Lower lobe of right lung (tissue), 2 donors: ENCODE measurements at regions not wholly inside any gene's neighbourhood (a gene's known extent, or its start where the extent isn't known, plus 50 kb on each side); places are given as distances from the start of the nearest gene placed in this dataset.

Experiments used
- ATAC-seq, 2 donors: fragments of 200-7000 bp; cut with Tn5 transposase; one replicate each; pipeline ENCODE4 v1.9.1; 2020 to 2022; ENCODE audit warnings: mild to moderate bottlenecking in 2 of 2, moderate library complexity in 2 of 2
- DNase-seq: peaks from one replicate; pipeline ENCODE4 v3.0.0-alpha.2; 2020
- H3K27ac ChIP-seq: fragments of 200-600 bp; one replicate; pipeline ENCODE4 v1.8.0; 2022
- H3K27me3 ChIP-seq: fragments of 200-600 bp; one replicate; pipeline ENCODE4 v1.8.0; 2022; ENCODE audit warnings: low read depth
- H3K36me3 ChIP-seq: fragments of 200-600 bp; one replicate; pipeline ENCODE4 v1.8.0; 2022; ENCODE audit warnings: mild to moderate bottlenecking
- H3K4me1 ChIP-seq: fragments of 200-600 bp; one replicate; pipeline ENCODE4 v1.8.0; 2022
- H3K4me3 ChIP-seq: fragments of 200-600 bp; one replicate; pipeline ENCODE4 v1.8.0; 2022; ENCODE audit warnings: mild to moderate bottlenecking
- H3K9me3 ChIP-seq: fragments of 200-600 bp; one replicate; pipeline ENCODE4 v1.8.0; 2022
- intact Hi-C: fragments of 100-400 bp; cut with DNase I; formaldehyde crosslinking; loops from one replicate; pipeline ENCODE4 v1.11.0; 2022
- TF ChIP-seq, protein P1 (sequence below): fragments of 200-600 bp; IDR thresholded peaks from one replicate; pipeline ENCODE4 v1.8.0; 2022; ENCODE audit warnings: antibody characterized with exemption, mild to moderate bottlenecking
- donor health status: DM: no; HTN: yes; CAD: no; lungs with severe emphysema.

DNA sequence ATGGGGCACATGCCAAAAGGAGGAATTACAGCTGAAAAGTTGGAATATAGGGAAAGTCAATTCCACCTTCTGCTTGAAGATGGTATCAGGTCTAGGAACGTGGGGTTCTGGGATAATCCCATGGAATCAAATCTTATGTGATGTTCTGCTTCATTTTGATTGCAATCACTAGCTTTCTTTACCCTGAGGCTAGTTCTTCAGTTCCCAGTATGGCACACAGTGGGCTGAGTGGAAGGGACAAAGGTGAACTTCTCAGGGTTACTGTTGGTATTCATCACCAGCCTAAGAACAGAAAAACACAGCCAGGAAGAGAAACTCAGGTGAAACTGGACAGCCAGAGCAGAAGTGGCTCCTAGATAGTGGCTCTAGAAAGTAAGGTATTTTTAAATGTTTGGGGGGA is 117.8 kb downstream of the TNFSF18 start:
- no peaks in the 10 kb centered on the region for H3K36me3 ChIP-seq
- peaks cover 14% of the 10 kb centered on the region for H3K4me1 ChIP-seq
- TF ChIP-seq, protein P1, sequence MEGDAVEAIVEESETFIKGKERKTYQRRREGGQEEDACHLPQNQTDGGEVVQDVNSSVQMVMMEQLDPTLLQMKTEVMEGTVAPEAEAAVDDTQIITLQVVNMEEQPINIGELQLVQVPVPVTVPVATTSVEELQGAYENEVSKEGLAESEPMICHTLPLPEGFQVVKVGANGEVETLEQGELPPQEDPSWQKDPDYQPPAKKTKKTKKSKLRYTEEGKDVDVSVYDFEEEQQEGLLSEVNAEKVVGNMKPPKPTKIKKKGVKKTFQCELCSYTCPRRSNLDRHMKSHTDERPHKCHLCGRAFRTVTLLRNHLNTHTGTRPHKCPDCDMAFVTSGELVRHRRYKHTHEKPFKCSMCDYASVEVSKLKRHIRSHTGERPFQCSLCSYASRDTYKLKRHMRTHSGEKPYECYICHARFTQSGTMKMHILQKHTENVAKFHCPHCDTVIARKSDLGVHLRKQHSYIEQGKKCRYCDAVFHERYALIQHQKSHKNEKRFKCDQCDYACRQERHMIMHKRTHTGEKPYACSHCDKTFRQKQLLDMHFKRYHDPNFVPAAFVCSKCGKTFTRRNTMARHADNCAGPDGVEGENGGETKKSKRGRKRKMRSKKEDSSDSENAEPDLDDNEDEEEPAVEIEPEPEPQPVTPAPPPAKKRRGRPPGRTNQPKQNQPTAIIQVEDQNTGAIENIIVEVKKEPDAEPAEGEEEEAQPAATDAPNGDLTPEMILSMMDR: no peak
- H3K27me3 ChIP-seq: no peaks in the 10 kb centered on the region
- H3K27ac ChIP-seq: no peak overlapping the region
- no peak for ATAC-seq
- H3K4me3 ChIP-seq: no peak overlapping the region
- no peak for DNase-seq
- H3K9me3 ChIP-seq: no peaks in the 10 kb centered on the region
- intact Hi-C loops: no loop called here

DNA sequence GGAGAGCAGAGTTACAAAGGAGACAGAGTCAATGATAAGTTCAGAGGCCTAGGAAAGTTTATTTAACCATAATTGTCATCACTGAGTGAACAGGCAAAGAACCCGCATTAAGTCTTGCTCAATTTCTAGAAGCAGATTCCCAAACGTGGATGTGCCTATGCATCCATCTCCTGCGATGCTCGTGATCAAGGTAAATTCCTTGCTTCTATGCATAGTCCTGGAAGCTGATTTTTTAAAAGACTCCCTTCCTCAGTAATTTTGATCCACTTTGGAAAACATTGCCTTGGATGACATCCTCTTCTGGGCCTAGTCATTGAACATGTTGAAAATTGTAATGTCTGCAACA is 116.4 kb downstream of the TNFSF18 start:
- Histone ChIP-seq H3K4me1 (peaks cover 14% of the 10 kb centered on the region), H3K27ac (peak overlapping the region; percentile 20)
- TF ChIP-seq, protein P1: no peak

DNA sequence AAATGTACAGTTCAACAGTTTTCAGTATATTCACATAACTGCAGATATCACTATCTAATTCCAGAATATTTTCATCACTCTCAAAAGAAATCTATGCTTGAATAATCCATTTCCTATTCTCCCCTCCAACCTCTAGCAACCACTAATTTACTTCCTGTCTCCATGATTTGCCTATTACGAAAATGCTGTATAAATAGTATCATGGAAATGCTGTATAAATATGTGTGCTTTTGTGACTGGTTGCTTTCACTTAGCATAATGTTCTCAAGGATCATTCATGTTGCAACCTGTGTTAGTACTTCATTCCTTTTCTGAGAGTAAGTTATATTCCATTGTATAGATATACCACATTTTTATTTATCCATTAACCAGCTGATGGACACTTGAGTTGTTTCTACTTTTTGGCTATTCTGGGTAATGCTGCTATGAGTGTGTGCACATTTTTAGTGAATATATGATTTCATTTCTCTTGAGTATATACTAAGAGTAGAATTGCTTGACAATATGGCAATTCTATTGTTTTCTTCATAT is 115.6 kb downstream of the TNFSF18 start:
- TF ChIP-seq, protein P1: no peak
- Histone ChIP-seq H3K4me3 (no peak overlapping the region), H3K27me3 (no peaks in the 10 kb centered on the region), H3K9me3 (no peaks in the 10 kb centered on the region), H3K27ac (no peak overlapping the region), H3K36me3 (no peaks in the 10 kb centered on the region), H3K4me1 (peaks cover 14% of the 10 kb centered on the region)
- intact Hi-C loops: no loop called here
- no peak for ATAC-seq
- DNase-seq: no peak

More for the DNA sequence above, 116.4 kb downstream of the TNFSF18 start:
- no peak overlapping the region for H3K4me3 ChIP-seq
- no peaks in the 10 kb centered on the region for H3K27me3 ChIP-seq
- no peak for DNase-seq
- intact Hi-C loops: no loop called here
- no peak for ATAC-seq
- no peaks in the 10 kb centered on the region for H3K36me3 ChIP-seq
- no peaks in the 10 kb centered on the region for H3K9me3 ChIP-seq

DNA sequence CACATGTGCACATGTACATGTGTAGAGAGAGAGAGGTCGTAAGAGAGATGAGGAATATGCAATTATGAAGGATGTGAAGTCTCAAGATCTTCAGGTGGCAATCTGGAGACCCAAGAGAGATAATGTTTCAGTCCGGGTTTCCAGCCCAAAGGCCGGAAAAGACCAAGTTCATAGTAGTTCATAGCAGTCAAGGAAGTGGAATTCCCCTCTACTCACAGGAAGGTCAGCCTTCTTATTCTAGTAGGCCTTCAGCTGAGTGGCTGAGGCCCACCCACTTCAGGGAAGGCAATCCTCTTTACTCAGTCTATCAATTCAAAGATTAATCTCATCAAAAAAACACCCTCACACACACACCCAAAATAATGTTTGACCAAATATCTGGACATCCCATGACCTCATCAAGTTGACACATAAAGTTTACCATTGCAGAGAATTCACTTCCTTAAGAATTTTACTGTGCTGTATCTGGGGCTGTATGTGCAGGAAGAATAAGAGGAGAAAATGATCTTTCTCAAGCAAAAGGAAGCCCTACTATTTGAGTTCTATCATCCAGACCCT is 114.6 kb downstream of the TNFSF18 start:
- Histone ChIP-seq H3K27ac (no peak overlapping the region), H3K4me1 (peaks cover 14% of the 10 kb centered on the region), H3K9me3 (no peaks in the 10 kb centered on the region), H3K36me3 (no peaks in the 10 kb centered on the region), H3K4me3 (no peak overlapping the region), H3K27me3 (no peaks in the 10 kb centered on the region)
- DNase-seq (no peak), ATAC-seq (no peak)
- intact Hi-C loops: no loop called here
- TF ChIP-seq, protein P1: no peak

DNA sequence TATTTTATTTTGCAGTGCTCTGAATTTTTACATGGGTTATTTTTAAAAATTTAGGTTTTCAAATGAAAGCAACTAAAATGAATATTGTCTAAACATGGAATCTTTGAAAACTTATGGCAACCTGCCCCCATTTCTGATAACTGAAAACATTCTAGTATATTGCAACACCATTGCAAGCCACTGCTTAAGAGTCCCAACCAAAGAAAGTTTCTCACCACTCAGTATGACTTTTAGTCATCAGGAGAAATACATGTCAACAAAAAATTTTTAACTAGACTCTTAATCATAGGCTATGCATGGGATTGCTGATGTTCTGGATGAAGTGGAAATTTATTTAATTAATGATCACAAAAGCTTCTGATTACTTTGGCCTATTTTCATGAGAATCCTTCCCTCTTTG is 112.1 kb downstream of the TNFSF18 start:
- Histone ChIP-seq H3K27ac (no peak overlapping the region), H3K4me3 (no peak overlapping the region), H3K36me3 (no peaks in the 10 kb centered on the region), H3K9me3 (no peaks in the 10 kb centered on the region), H3K27me3 (no peaks in the 10 kb centered on the region), H3K4me1 (peaks cover 12% of the 10 kb centered on the region)
- DNase-seq (no peak), ATAC-seq (no peak)
- TF ChIP-seq, protein P1: no peak
- intact Hi-C loops: no loop called here
